Liver (tissue), 8 donors: ENCODE measurements at regions not wholly inside any gene's neighbourhood (a gene's known extent, or its start where the extent isn't known, plus 50 kb on each side); places are given as distances from the start of the nearest gene placed in this dataset.

ENCODE experiments used
- DNase-seq: peaks from one replicate; pipeline ENCODE4 v3.0.0-alpha.2; 2017; ENCODE audit warnings: low spot score
- H3K27ac ChIP-seq, 2 donors: one replicate each; pipeline ENCODE4 v1.7.0; 2013; ENCODE audit warnings: inconsistent platforms in 2 of 2, low read length in 2 of 2, control low read depth in 1 of 2, low read depth in 1 of 2, mild to moderate bottlenecking in 1 of 2
- H3K27me3 ChIP-seq, 4 donors: one replicate each; pipeline versions ENCODE4 v1.6.1 to v1.7.0; 2013; ENCODE audit warnings: low read length in 3 of 4, inconsistent platforms in 1 of 4, mild to moderate bottlenecking in 1 of 4, moderate library complexity in 1 of 4; ENCODE audit not compliant: control insufficient read depth in 4 of 4, insufficient read depth in 4 of 4
- H3K36me3 ChIP-seq, 4 donors: one replicate each; pipeline versions ENCODE4 v1.6.1 to v1.7.0; 2013; ENCODE audit warnings: low read length in 3 of 4, mild to moderate bottlenecking in 3 of 4, low read depth in 1 of 4, moderate library complexity in 1 of 4; ENCODE audit not compliant: control insufficient read depth in 4 of 4, insufficient read depth in 3 of 4
- H3K4me1 ChIP-seq, 4 donors: one replicate each; pipeline versions ENCODE4 v1.6.1 to v1.7.0; 2013; ENCODE audit warnings: low read length in 3 of 4, mild to moderate bottlenecking in 3 of 4, moderate library complexity in 1 of 4; ENCODE audit not compliant: control insufficient read depth in 4 of 4, insufficient read depth in 4 of 4
- H3K4me3 ChIP-seq, 3 donors: one replicate each; pipeline versions ENCODE4 v1.6.1 to v1.7.0; 2013; ENCODE audit warnings: low read length in 3 of 3, control low read depth in 1 of 3, low read depth in 1 of 3, mild to moderate bottlenecking in 1 of 3
- H3K9ac ChIP-seq, 2 donors: one replicate each; pipeline ENCODE4 v1.7.0; 2013; ENCODE audit warnings: low read length in 2 of 2, mild to moderate bottlenecking in 2 of 2, moderate library complexity in 2 of 2, control low read depth in 1 of 2, low read depth in 1 of 2
- H3K9me3 ChIP-seq, 4 donors: one replicate each; pipeline versions ENCODE4 v1.6.1 to v1.7.0; 2013; ENCODE audit warnings: low read length in 3 of 4; ENCODE audit not compliant: control insufficient read depth in 4 of 4
- ATF3 ChIP-seq: IDR thresholded peaks from 2 replicates; pipeline ENCODE4 v1.6.1; 2016; ENCODE audit warnings: antibody characterized with exemption
- CTCF ChIP-seq: fragments of 150-350 bp; IDR thresholded peaks from 2 replicates; pipeline ENCODE4 v1.5.1; 2017; ENCODE audit warnings: improper control_type of control experiment, low read depth, low read length; ENCODE audit not compliant: missing input control
- EGR1 ChIP-seq, 2 donors: IDR thresholded peaks; 2 replicates each; pipeline ENCODE4 v1.6.1; 2016 to 2018; ENCODE audit warnings: antibody characterized with exemption in 2 of 2, low read depth in 2 of 2
- FOXA1 ChIP-seq: IDR thresholded peaks from 2 replicates; pipeline ENCODE4 v1.6.1; 2016; ENCODE audit warnings: antibody characterized with exemption
- FOXA2 ChIP-seq: IDR thresholded peaks from 2 replicates; pipeline ENCODE4 v1.6.1; 2016; ENCODE audit warnings: antibody characterized with exemption
- GABPA ChIP-seq, 2 donors: IDR thresholded peaks in 1 of 2; conservative IDR thresholded peaks in 1 of 2; 2 replicates each; pipeline ENCODE4 v1.6.1; 2016; ENCODE audit warnings: antibody characterized with exemption in 2 of 2, mild to moderate bottlenecking in 1 of 2, moderate library complexity in 1 of 2
- HNF4A ChIP-seq, 2 donors: conservative IDR thresholded peaks; 2 replicates each; pipeline ENCODE4 v1.6.1; 2016; ENCODE audit warnings: antibody characterized with exemption in 2 of 2, mild to moderate bottlenecking in 2 of 2
- HNF4G ChIP-seq: IDR thresholded peaks from 2 replicates; pipeline ENCODE4 v1.6.1; 2016; ENCODE audit warnings: antibody characterized with exemption
- JUND ChIP-seq, 2 donors: IDR thresholded peaks; 2 replicates each; pipeline ENCODE4 v1.6.1; 2016; ENCODE audit warnings: antibody characterized with exemption in 2 of 2
- MAX ChIP-seq: IDR thresholded peaks from 2 replicates; pipeline ENCODE4 v1.6.1; 2016; ENCODE audit warnings: antibody characterized with exemption
- NR2F2 ChIP-seq: IDR thresholded peaks from 2 replicates; pipeline ENCODE4 v1.6.1; 2016; ENCODE audit warnings: antibody characterized with exemption
- RAD21 ChIP-seq, 2 donors: IDR thresholded peaks; 2 replicates each; pipeline ENCODE4 v1.6.1; 2016; ENCODE audit warnings: antibody characterized with exemption in 2 of 2, mild to moderate bottlenecking in 2 of 2
- REST ChIP-seq: IDR thresholded peaks from 2 replicates; pipeline ENCODE4 v1.6.1; 2016; ENCODE audit warnings: antibody characterized with exemption, mild to moderate bottlenecking
- RXRA ChIP-seq, 2 donors: IDR thresholded peaks; 2 replicates each; pipeline ENCODE4 v1.6.1; 2017 to 2018; ENCODE audit warnings: antibody characterized with exemption in 2 of 2, mild to moderate bottlenecking in 1 of 2
- SP1 ChIP-seq: IDR thresholded peaks from 2 replicates; pipeline ENCODE4 v1.6.1; 2018; ENCODE audit warnings: antibody characterized with exemption, mild to moderate bottlenecking
- TAF1 ChIP-seq: conservative IDR thresholded peaks from 2 replicates; pipeline ENCODE4 v1.6.1; 2016; ENCODE audit warnings: antibody characterized with exemption, mild to moderate bottlenecking
- YY1 ChIP-seq: IDR thresholded peaks from 2 replicates; pipeline ENCODE4 v1.6.1; 2016; ENCODE audit warnings: antibody characterized with exemption, mild to moderate bottlenecking
- ZBTB33 ChIP-seq: IDR thresholded peaks from 2 replicates; pipeline ENCODE4 v1.6.1; 2016; ENCODE audit warnings: antibody characterized with exemption
- WGBS: extraction: QIAGEN DNeasy Blood & Tissue Kit; methylation state at CpG from one replicate; pipeline ENCODE4 v1.1.7; 2013; 5-methylcytosine and 5-hydroxymethylcytosine counted together
- donor health status: healthy.
- donor health status: healthy.
- donor health status: healthy.
- donor health status: healthy.
- donor health status: healthy.

- no peaks in the 10 kb centered on the region for H3K9me3 ChIP-seq
- no peak overlapping the region for H3K27ac ChIP-seq
- H3K36me3 ChIP-seq = no peaks in the 10 kb centered on the region
- no peak overlapping the region for H3K4me3 ChIP-seq
- H3K27me3 ChIP-seq = no peaks in the 10 kb centered on the region
- H3K9ac ChIP-seq = no peak overlapping the region
- no peak for DNase-seq
- WGBS = 75% methylated on average over 2 of the region's 2 CpGs
- TF ChIP-seq RAD21 (IDR thresholded peaks at IDR 0.05) (no peak), FOXA1 (no peak), REST (no peak), TAF1 (no peak)
- H3K4me1 ChIP-seq = no peaks in the 10 kb centered on the region
Observed at GRCh38 chr13:53703371-53704080, 674.9 kb downstream of the OLFM4 start.

GRCh38 chr13:53719281-53719680, 690.7 kb downstream of the OLFM4 start:
- no peak overlapping the region for H3K9ac ChIP-seq
- H3K4me1 ChIP-seq = no peaks in the 10 kb centered on the region
- no peaks in the 10 kb centered on the region for H3K36me3 ChIP-seq
- TF ChIP-seq GABPA (IDR thresholded peaks at IDR 0.05 in 1 of 2, conservative IDR thresholded peaks at IDR 0.05 in 1 of 2) (no peak), RXRA (IDR thresholded peaks at IDR 0.05) (no peak), YY1 (no peak), FOXA2 (no peak), HNF4A (conservative IDR thresholded peaks at IDR 0.05) (no peak), FOXA1 (no peak), RAD21 (IDR thresholded peaks at IDR 0.05) (no peak), SP1 (no peak), CTCF (no peak), JUND (IDR thresholded peaks at IDR 0.05) (no peak), ZBTB33 (no peak), EGR1 (IDR thresholded peaks at IDR 0.05; ENCODE audit: low read depth in 2 of 2) (no peak), NR2F2 (no peak), TAF1 (no peak), REST (no peak), HNF4G (no peak), ATF3 (no peak), MAX (no peak)
- no peak overlapping the region for H3K4me3 ChIP-seq
- DNase-seq = no peak
- no peak overlapping the region for H3K27ac ChIP-seq
- H3K9me3 ChIP-seq = peaks cover 0 to 21% (median 0%) of the 10 kb centered on the region in 4 donors
- H3K27me3 ChIP-seq = no peaks in the 10 kb centered on the region
